NOMO-1 treated with dmso at 0.1 percent for 144 hours (cell line): ENCODE measurements at regions not wholly inside any gene's neighbourhood (a gene's known extent, or its start where the extent isn't known, plus 50 kb on each side); places are given as distances from the start of the nearest gene placed in this dataset.

Experiments used
- DNase-seq: peaks from one replicate; lab custom pipeline; 2025; ENCODE audit not compliant: unreplicated experiment; lab: John Stamatoyannopoulos, UW

- DNase-seq, result no peak
Measured at GRCh38 chr12:105698075-105698474, 367.6 kb downstream of the C12orf75 start.

- DNase-seq, result no peak
Measured at GRCh38 chr12:105699209-105699608, 368.7 kb downstream of the C12orf75 start.

- no peak for DNase-seq
Measured at GRCh38 chr12:105704787-105705186, 374.3 kb downstream of the C12orf75 start.

- no peak for DNase-seq
Measured at GRCh38 chr12:105705235-105705634, 374.7 kb downstream of the C12orf75 start.

GRCh38 chr12:105705765-105706164 is 375.3 kb downstream of the C12orf75 start:
- peak; percentile 24 for DNase-seq

- DNase-seq, result no peak
Measured at GRCh38 chr12:105706321-105706972, 376.0 kb downstream of the C12orf75 start.

GRCh38 chr12:105706973-105707334 is 376.5 kb downstream of the C12orf75 start:
- no peak for DNase-seq

GRCh38 chr12:105713606-105714305 is 383.3 kb downstream of the C12orf75 start:
- no peak for DNase-seq

- no peak for DNase-seq
Measured at GRCh38 chr12:105716621-105717020, 386.1 kb downstream of the C12orf75 start.

GRCh38 chr12:105721051-105721825 is 390.7 kb downstream of the C12orf75 start:
- no peak for DNase-seq

- DNase-seq, result no peak
Measured at GRCh38 chr12:105721891-105722290, 391.4 kb downstream of the C12orf75 start.

GRCh38 chr12:105723066-105723465 is 392.6 kb downstream of the C12orf75 start:
- no peak for DNase-seq

- no peak for DNase-seq
Measured at GRCh38 chr12:105723494-105723893, 393.0 kb downstream of the C12orf75 start.

GRCh38 chr12:105724641-105725040 is 394.1 kb downstream of the C12orf75 start:
- no peak for DNase-seq

- no peak for DNase-seq
Measured at GRCh38 chr12:105725054-105725453, 394.6 kb downstream of the C12orf75 start.

GRCh38 chr12:105729181-105729771 is 398.8 kb downstream of the C12orf75 start:
- no peak for DNase-seq

GRCh38 chr12:105729926-105730325 is 399.4 kb downstream of the C12orf75 start:
- DNase-seq, result no peak

GRCh38 chr12:105733579-105733978 is 403.1 kb downstream of the C12orf75 start:
- no peak for DNase-seq

GRCh38 chr12:105736498-105736897 is 402.3 kb downstream of the NUAK1 start:
- DNase-seq, result no peak

GRCh38 chr12:105738051-105738450 is 400.7 kb downstream of the NUAK1 start:
- no peak for DNase-seq

- DNase-seq, result no peak
Measured at GRCh38 chr12:105740369-105740768, 398.4 kb downstream of the NUAK1 start.
